ENCODE measurements at regions not wholly inside any gene's neighbourhood (a gene's known extent, or its start where the extent isn't known, plus 50 kb on each side); places are given as distances from the start of the nearest gene placed in this dataset.

DNA sequence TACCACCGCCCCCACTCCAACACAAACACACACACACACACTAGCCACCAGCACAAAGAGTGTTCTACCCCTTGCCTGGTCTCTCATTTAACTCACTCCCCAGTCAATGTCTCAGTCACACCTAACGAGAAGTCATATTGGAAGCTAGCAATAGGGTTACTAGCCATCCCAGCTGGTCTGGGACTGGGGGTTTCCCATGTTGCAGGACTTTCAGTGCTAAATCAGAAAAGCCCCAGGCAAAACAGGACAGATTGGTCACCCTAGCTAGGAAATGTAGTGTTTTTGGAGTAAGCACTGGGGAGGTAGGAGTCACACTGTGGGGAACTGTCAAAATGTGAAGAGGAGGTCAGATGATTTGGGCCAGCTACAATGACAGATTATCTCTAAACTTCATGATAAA lies 158.1 kb downstream of the UNC5CL start:
- in situ Hi-C loops (cut with HindIII; ENCODE audit: extremely low pct_ligation_motif_present, low pct_unique_long_range_greater_than_20kb) (no loop called here), intact Hi-C loops (cut with micrococcal nuclease; ENCODE audit: unreplicated experiment) (no loop called here)
- Histone ChIP-seq H2AFZ (ENCODE audit: low read length) (no peak overlapping the region), H3K27ac (ENCODE audit: extremely low read length, insufficient read depth, low read length) (no peak overlapping the region), H3K27me3 (ENCODE audit: control insufficient read depth in 1 of 2, insufficient read depth in 2 of 2, low read length in 2 of 2) (peaks cover 0 to 10% of the 10 kb centered on the region in 2 experiments; a peak in 3 of 5 replicates), H3K79me2 (ENCODE audit: insufficient read depth, low read length) (no peaks in the 10 kb centered on the region), H3K9ac (ENCODE audit: insufficient read depth, low read depth, low read length) (no peak overlapping the region), H4K20me1 (ENCODE audit: insufficient read depth, low read length) (no peaks in the 10 kb centered on the region), H3K4me3 (replicated peaks in 1 of 3; ENCODE audit: insufficient read depth in 1 of 3, low read depth in 2 of 3, low read length in 3 of 3) (no peak overlapping the region), H3K36me3 (replicated peaks in 1 of 2; ENCODE audit: control insufficient read depth in 1 of 2, insufficient read depth in 2 of 2, low read length in 2 of 2) (no peaks in the 10 kb centered on the region), H3K4me1 (ENCODE audit: insufficient read depth, low read length) (peaks cover 20% of the 10 kb centered on the region), H3K9me3 (ENCODE audit: low read length) (no peaks in the 10 kb centered on the region), H3K4me2 (ENCODE audit: low read depth, low read length) (no peak overlapping the region)
- FAIRE-seq (no peak), DNase-seq (ENCODE audit: low spot score) (no peak), ATAC-seq (no peak)
- 19% methylated on average over 2 of the region's 2 CpGs for WGBS (ENCODE audit: low lambda C conversion rate)
- TF ChIP-seq FOXK2 (IDR thresholded peaks at IDR 0.05) (no peak), ZNF496 (CRISPR knock-in tag; IDR thresholded peaks at IDR 0.05; ENCODE audit: insufficient replicate concordance) (no peak), TRIM24 (CRISPR knock-in tag; IDR thresholded peaks at IDR 0.05) (no peak), ARNT (IDR thresholded peaks at IDR 0.05) (no peak), TAF15 (IDR thresholded peaks at IDR 0.05; ENCODE audit: low read depth, low read length, poor library complexity, severe bottlenecking) (no peak), TBL1XR1 (IDR thresholded peaks at IDR 0.05; ENCODE audit: borderline replicate concordance, low read length, partially characterized antibody) (no peak), HMG20A (CRISPR knock-in tag; IDR thresholded peaks at IDR 0.05; ENCODE audit: borderline replicate concordance) (no peak), CCDC6 (CRISPR knock-in tag; IDR thresholded peaks at IDR 0.05) (no peak), NFE2L1 (CRISPR knock-in tag; IDR thresholded peaks at IDR 0.05; ENCODE audit: borderline replicate concordance) (no peak), ZNF572 (CRISPR knock-in tag; IDR thresholded peaks at IDR 0.05) (no peak)
- TF ChIP-seq, protein P1, sequence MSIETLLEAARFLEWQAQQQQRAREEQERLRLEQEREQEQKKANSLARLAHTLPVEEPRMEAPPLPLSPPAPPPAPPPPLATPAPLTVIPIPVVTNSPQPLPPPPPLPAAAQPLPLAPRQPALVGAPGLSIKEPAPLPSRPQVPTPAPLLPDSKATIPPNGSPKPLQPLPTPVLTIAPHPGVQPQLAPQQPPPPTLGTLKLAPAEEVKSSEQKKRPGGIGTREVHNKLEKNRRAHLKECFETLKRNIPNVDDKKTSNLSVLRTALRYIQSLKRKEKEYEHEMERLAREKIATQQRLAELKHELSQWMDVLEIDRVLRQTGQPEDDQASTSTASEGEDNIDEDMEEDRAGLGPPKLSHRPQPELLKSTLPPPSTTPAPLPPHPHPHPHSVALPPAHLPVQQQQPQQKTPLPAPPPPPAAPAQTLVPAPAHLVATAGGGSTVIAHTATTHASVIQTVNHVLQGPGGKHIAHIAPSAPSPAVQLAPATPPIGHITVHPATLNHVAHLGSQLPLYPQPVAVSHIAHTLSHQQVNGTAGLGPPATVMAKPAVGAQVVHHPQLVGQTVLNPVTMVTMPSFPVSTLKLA (IDR thresholded peaks at IDR 0.05): no peak
- TF ChIP-seq, protein P2, sequence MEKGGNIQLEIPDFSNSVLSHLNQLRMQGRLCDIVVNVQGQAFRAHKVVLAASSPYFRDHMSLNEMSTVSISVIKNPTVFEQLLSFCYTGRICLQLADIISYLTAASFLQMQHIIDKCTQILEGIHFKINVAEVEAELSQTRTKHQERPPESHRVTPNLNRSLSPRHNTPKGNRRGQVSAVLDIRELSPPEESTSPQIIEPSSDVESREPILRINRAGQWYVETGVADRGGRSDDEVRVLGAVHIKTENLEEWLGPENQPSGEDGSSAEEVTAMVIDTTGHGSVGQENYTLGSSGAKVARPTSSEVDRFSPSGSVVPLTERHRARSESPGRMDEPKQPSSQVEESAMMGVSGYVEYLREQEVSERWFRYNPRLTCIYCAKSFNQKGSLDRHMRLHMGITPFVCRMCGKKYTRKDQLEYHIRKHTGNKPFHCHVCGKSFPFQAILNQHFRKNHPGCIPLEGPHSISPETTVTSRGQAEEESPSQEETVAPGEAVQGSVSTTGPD (CRISPR knock-in tag; IDR thresholded peaks at IDR 0.05): no peak
- TF ChIP-seq, protein P3, sequence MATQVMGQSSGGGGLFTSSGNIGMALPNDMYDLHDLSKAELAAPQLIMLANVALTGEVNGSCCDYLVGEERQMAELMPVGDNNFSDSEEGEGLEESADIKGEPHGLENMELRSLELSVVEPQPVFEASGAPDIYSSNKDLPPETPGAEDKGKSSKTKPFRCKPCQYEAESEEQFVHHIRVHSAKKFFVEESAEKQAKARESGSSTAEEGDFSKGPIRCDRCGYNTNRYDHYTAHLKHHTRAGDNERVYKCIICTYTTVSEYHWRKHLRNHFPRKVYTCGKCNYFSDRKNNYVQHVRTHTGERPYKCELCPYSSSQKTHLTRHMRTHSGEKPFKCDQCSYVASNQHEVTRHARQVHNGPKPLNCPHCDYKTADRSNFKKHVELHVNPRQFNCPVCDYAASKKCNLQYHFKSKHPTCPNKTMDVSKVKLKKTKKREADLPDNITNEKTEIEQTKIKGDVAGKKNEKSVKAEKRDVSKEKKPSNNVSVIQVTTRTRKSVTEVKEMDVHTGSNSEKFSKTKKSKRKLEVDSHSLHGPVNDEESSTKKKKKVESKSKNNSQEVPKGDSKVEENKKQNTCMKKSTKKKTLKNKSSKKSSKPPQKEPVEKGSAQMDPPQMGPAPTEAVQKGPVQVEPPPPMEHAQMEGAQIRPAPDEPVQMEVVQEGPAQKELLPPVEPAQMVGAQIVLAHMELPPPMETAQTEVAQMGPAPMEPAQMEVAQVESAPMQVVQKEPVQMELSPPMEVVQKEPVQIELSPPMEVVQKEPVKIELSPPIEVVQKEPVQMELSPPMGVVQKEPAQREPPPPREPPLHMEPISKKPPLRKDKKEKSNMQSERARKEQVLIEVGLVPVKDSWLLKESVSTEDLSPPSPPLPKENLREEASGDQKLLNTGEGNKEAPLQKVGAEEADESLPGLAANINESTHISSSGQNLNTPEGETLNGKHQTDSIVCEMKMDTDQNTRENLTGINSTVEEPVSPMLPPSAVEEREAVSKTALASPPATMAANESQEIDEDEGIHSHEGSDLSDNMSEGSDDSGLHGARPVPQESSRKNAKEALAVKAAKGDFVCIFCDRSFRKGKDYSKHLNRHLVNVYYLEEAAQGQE (IDR thresholded peaks at IDR 0.05; ENCODE audit: borderline replicate concordance in 1 of 2, low read depth in 1 of 2, low read length in 2 of 2): no peak
- TF ChIP-seq, protein P4, sequence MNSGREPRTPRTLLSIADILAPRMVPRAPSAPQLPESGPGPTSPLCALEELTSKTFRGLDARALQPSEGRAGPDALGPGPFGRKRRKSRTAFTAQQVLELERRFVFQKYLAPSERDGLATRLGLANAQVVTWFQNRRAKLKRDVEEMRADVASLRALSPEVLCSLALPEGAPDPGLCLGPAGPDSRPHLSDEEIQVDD (CRISPR knock-in tag; IDR thresholded peaks at IDR 0.05; ENCODE audit: borderline replicate concordance): no peak
- TF ChIP-seq, protein P5, sequence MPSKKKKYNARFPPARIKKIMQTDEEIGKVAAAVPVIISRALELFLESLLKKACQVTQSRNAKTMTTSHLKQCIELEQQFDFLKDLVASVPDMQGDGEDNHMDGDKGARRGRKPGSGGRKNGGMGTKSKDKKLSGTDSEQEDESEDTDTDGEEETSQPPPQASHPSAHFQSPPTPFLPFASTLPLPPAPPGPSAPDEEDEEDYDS (CRISPR knock-in tag; IDR thresholded peaks at IDR 0.05): no peak
- ChIA-PET POLR2A (no interaction called here), CTCF (ENCODE audit: low intra/inter-chr PET ratio, low total read pairs) (no interaction called here)
- BruUV-seq (replicated peaks): no TSS peak
